ENCODE measurements at regions not wholly inside any gene's neighbourhood (a gene's known extent, or its start where the extent isn't known, plus 50 kb on each side); places are given as distances from the start of the nearest gene placed in this dataset.

- TF ChIP-seq EZH2 (IDR thresholded peaks at IDR 0.05; ENCODE audit: borderline replicate concordance, low read depth, low read length, severe bottlenecking), result no peak
- TF ChIP-seq, protein P1, sequence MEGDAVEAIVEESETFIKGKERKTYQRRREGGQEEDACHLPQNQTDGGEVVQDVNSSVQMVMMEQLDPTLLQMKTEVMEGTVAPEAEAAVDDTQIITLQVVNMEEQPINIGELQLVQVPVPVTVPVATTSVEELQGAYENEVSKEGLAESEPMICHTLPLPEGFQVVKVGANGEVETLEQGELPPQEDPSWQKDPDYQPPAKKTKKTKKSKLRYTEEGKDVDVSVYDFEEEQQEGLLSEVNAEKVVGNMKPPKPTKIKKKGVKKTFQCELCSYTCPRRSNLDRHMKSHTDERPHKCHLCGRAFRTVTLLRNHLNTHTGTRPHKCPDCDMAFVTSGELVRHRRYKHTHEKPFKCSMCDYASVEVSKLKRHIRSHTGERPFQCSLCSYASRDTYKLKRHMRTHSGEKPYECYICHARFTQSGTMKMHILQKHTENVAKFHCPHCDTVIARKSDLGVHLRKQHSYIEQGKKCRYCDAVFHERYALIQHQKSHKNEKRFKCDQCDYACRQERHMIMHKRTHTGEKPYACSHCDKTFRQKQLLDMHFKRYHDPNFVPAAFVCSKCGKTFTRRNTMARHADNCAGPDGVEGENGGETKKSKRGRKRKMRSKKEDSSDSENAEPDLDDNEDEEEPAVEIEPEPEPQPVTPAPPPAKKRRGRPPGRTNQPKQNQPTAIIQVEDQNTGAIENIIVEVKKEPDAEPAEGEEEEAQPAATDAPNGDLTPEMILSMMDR (IDR thresholded peaks at IDR 0.05; ENCODE audit: borderline replicate concordance, extremely low read depth, low read length, poor library complexity, severe bottlenecking), result no peak
Observed at GRCh38 chr20:48455651-48456365, 372.0 kb downstream of the PREX1 start.
